ENCODE measurements at regions not wholly inside any gene's neighbourhood (a gene's known extent, or its start where the extent isn't known, plus 50 kb on each side); places are given as distances from the start of the nearest gene placed in this dataset.

DNA sequence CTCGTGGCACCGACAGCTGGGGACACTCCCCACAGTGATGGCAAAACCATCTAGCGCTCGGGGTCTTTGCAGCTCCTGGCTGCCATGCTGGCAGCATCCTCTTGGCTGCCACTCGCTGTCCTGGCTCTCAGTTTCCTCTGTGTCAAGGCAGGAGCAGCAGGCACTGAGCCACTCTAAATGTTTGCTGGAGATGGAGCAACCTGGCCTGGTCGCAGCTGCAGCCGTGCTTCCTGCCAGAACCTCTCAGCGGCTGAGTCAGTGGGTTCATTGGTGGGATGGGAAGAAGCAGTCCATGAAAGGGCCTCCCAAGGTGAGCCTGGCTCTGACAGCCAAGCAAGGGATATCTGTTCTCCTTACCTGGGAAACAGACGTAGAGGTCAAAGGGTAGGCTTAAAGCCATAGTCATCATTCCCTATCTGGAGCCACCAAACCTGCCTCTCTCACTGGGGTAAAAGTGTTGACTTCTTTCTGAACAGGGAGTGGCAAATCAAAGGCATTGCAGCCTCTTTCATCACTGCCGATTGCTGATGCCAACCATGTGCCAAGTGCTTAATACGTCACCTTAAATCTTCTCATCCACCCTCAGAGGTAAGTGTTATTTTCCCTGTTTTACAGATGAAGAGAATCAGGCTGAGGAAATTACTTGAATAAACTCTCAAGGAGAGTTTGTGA is 304.8 kb upstream of the ZNF462 start:
- TF ChIP-seq CTCF (IDR thresholded peaks at IDR 0.05; ENCODE audit: borderline replicate concordance, extremely low read depth, low read length, poor library complexity, severe bottlenecking) (no peak), EZH2 (IDR thresholded peaks at IDR 0.05; ENCODE audit: borderline replicate concordance, low read depth, low read length, severe bottlenecking) (no peak)

Data from DND-41 (cell line).